T-helper 1 cell treated with Interleukin-12 subunit alpha and Interleukin-12 subunit beta and Interleukin-4 antibody, amounts not matched to agents 30 ng/mL and 1 ng/mL, for 36 hours (primary cell): ENCODE measurements at regions not wholly inside any gene's neighbourhood (a gene's known extent, or its start where the extent isn't known, plus 50 kb on each side); places are given as distances from the start of the nearest gene placed in this dataset.

Experiments used
- intact Hi-C: fragments of 100-400 bp; cut with micrococcal nuclease; formaldehyde crosslinking; loops from one replicate; pipeline ENCODE4 v1.15.1; 2024

GRCh38 chr10:29760138-29760900 lies 125.5 kb upstream of the SVIL start:
- intact Hi-C loops: no loop called here

- intact Hi-C loops: no loop called here
These were observed 123.0 kb upstream of the SVIL start for GRCh38 chr10:29757551-29758297.

- intact Hi-C loops: no loop called here
These were observed 121.7 kb upstream of the SVIL start for GRCh38 chr10:29756451-29756850.

GRCh38 chr10:29753283-29753682 lies 118.5 kb upstream of the SVIL start:
- intact Hi-C loops: no loop called here

- intact Hi-C loops: no loop called here
These were observed 116.9 kb upstream of the SVIL start for GRCh38 chr10:29751684-29752083.

- intact Hi-C loops: no loop called here
These were observed 116.5 kb upstream of the SVIL start for GRCh38 chr10:29751240-29751639.

- intact Hi-C loops: no loop called here
These were observed 114.4 kb upstream of the SVIL start for GRCh38 chr10:29749150-29749549.

- intact Hi-C loops: no loop called here
These were observed 113.4 kb upstream of the SVIL start for GRCh38 chr10:29748109-29748650.

GRCh38 chr10:29746080-29746797 lies 111.5 kb upstream of the SVIL start:
- intact Hi-C loops: no loop called here

- intact Hi-C loops: no loop called here
These were observed 106.3 kb upstream of the SVIL start for GRCh38 chr10:29740981-29741545.

- intact Hi-C loops: loop anchor here (5.0 kb wide), 1 partner anchor 291 kb away; no protein-coding TSS in a partner anchor
These were observed 103.6 kb upstream of the SVIL start for GRCh38 chr10:29738341-29738740.

- intact Hi-C loops: loop anchor here (5.0 kb wide), 1 partner anchor 290 kb away; no protein-coding TSS in a partner anchor
These were observed 102.4 kb upstream of the SVIL start for GRCh38 chr10:29737074-29737593.

GRCh38 chr10:29736366-29737073 lies 101.7 kb upstream of the SVIL start:
- intact Hi-C loops: loop anchor here (1.0 to 5.0 kb wide), 3 partner anchors 76 to 289 kb away; no protein-coding TSS in a partner anchor

GRCh38 chr10:29735628-29736365 lies 101.0 kb upstream of the SVIL start:
- intact Hi-C loops: loop anchor here (1.0 to 5.0 kb wide), 6 partner anchors 53 to 292 kb away; no protein-coding TSS in a partner anchor

GRCh38 chr10:29734962-29735627 lies 100.3 kb upstream of the SVIL start:
- intact Hi-C loops: loop anchor here (1.0 to 5.0 kb wide), 4 partner anchors 52 to 292 kb away; no protein-coding TSS in a partner anchor

- intact Hi-C loops: loop anchor here (2.0 kb wide), 1 partner anchor 52 kb away; no protein-coding TSS in a partner anchor
These were observed 99.8 kb upstream of the SVIL start for GRCh38 chr10:29734640-29734961.

GRCh38 chr10:29733323-29733722 lies 98.6 kb upstream of the SVIL start:
- intact Hi-C loops: no loop called here

GRCh38 chr10:29732918-29733317 lies 98.1 kb upstream of the SVIL start:
- intact Hi-C loops: no loop called here

GRCh38 chr10:29731760-29732159 lies 97.0 kb upstream of the SVIL start:
- intact Hi-C loops: no loop called here
